NCI-H748 (cell line): ENCODE measurements at regions not wholly inside any gene's neighbourhood (a gene's known extent, or its start where the extent isn't known, plus 50 kb on each side); places are given as distances from the start of the nearest gene placed in this dataset.

Experiments used
- DNase-seq: peaks from one replicate; lab custom pipeline; 2025; ENCODE audit not compliant: unreplicated experiment; lab: John Stamatoyannopoulos, UW

GRCh38 chr13:26967119-26968038 is 204.2 kb downstream of the USP12 start:
- DNase-seq: no peak

DNA sequence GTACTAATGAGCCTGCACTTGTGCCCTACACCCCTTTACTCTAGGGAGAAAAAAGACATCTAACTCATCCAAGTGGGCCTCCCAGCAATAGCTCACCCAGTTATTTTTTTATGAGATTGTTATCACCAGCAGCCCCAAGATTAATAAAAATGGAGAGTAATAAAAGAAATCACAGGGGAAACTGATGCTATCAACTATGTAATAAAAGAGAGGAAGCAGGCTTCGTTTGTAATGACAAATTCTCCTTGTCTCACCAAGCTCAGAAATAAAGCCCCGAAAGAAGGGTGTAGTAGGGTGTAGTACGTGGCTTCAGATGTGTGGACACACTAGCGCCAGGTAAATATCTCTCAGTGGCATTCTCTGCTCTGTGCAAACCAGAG is 204.9 kb downstream of the USP12 start:
- no peak for DNase-seq

GRCh38 chr13:26965952-26966700 is 205.5 kb downstream of the USP12 start:
- DNase-seq: peak; percentile 94

GRCh38 chr13:26964278-26965250 is 204.0 kb upstream of the GPR12 start:
- peak; percentile 80 for DNase-seq

DNA sequence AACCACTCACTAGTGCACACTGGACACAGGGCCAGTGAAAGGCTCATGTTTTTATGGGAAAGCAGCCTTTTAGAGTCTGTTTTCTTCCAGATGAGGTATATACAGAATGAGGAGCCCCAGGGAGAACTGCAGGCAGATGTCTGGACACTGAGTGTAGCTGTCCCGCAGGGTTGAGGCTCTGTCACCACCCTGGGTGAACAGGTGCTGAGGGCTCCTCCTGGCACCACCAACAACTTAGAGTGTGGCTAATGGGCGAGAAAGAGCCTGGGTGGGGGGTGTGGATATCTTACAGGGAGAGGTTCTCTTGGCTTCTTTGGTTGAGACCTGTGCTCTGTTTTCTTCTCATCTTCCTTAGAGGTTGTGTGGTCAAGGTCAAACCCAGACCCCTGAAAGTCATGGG is 202.1 kb upstream of the GPR12 start:
- DNase-seq: no peak

DNA sequence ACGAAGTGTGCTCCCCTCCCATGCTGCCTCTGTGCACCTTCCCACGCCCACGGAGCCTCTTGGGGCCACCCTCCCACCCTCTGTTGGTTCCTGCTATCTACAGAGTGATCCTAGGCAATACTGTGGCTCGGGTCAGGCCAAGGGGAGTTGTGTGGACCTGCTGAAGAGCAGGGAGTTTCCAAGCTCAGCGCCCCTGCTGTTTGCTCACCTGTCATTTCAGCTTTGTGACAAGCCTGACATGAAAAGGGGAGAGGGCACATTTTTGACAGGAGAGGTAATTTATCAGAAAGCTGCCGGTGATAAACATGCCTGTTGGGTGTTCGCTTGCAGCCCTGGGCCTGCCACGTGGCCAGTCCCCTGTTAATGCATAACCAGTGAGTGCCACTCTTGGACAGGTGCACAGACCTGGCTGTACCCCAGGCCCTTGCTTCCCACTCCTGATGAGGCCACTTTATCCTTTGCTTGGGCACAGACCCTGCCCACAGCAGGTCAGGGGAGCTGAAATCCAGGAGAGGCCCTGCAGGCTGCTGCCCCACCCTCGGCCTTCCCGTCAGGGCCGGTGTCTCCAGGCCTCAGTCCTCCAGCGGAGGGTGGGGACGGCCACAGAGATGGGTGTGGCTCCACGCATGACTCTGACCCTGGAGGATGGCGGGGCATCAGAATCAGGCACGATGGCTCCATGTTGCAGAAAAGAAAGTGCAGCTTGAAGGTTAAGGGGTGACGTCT is 201.5 kb upstream of the GPR12 start:
- peak; percentile 96 for DNase-seq

GRCh38 chr13:26957182-26957581 is 196.6 kb upstream of the GPR12 start:
- DNase-seq: no peak

DNA sequence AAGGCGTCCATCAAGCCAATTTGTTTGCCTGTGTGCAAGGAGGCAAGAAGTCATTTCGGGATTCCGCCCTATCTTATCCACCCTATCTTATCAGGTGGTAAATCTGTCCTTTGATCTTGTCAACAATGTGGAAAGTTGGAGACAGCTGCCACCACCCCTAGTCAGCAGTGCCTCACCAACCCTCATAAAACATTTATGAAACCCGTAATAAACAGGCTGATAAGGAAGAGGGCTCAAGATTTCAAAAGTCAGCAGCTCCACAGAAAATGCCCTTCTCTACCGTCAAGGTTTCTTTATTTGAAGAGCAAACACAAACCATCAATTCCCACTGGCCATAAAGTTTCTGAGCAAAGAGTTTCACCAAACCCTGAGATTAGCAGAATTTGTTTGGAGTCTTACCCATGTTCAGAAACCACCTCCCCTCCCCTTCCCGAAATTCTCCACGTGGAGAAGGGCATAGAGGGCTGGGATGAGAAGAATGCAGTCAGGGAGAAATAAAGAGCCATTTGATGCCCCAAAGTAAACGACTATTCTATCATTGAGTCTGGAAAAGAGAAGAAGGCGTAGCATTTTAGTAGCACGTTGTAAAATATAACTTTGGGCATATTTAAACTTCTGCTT is 196.0 kb upstream of the GPR12 start:
- no peak for DNase-seq

DNA sequence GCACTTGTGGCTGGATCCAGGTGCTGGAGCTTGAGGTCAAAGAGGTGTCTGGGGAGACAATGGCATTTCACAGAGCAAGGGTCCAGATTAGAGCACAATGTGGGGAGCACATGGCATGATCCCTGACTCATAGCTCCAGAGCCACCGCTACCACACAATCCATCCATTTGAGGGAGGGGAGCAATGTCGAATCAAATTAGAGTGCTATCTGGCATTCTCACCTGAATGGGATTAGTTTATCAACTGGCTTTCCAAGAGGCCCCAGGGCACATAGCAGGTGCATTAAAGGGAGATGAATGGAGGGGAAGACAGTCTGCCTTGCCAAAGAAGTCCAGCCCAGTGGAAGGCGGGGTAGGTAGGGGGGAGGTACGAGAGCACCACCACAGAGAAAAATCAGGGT is 194.4 kb upstream of the GPR12 start:
- no peak for DNase-seq

GRCh38 chr13:26953291-26953690 is 192.7 kb upstream of the GPR12 start:
- no peak for DNase-seq

GRCh38 chr13:26952551-26953143 is 192.1 kb upstream of the GPR12 start:
- DNase-seq: no peak

DNA sequence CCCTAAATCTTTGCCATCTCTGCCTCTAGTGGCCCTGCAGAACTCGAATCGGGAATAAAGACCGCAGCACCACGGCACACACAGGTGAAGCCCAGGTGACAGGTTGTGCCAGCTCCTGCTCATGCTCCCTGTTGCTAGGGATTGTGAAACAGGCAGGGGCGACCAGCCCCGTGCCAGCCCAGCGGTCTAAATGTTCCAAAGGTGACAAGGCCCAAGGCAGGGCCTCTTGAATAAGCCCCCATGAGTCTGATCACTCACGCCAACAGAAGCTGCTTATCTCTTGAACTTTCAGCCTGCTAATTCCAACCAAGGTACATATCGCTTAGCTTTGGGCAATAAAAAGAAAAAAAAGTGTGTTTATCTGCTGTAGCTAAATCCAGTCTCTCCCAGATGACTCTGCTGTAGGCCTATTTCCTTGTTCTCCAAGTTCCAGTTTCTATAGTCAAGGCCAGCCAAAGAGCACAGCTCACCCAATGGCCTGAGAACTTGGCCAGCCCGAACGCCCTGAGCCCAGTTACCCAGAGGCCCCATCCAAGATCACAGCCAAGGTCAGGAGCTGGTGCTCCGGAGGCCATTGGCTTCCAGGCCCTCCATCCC is 191.1 kb upstream of the GPR12 start:
- DNase-seq: no peak

GRCh38 chr13:26950968-26951367 is 190.4 kb upstream of the GPR12 start:
- no peak for DNase-seq

DNA sequence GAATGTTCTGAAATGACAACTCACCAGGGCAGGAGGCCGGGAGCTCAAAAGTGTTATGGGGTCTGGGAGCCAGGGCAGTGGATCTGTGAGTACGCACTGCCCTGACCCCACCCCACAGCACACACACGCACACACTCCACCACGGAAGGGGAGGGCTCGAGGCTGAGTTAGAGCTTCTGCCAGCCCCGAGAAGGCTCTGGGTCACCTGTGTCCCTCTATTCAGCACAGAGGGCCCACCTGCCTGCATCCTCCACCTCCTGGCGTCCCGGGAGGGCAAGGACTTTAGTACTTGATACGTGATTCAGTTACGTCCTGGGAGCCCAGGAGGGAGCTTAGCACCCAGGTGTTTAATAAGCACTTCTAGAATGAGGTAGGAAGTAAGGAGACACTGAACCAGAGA is 190.0 kb upstream of the GPR12 start:
- DNase-seq: no peak

- peak; percentile 76 for DNase-seq
Observed at GRCh38 chr13:26949701-26950502, 189.3 kb upstream of the GPR12 start.

DNA sequence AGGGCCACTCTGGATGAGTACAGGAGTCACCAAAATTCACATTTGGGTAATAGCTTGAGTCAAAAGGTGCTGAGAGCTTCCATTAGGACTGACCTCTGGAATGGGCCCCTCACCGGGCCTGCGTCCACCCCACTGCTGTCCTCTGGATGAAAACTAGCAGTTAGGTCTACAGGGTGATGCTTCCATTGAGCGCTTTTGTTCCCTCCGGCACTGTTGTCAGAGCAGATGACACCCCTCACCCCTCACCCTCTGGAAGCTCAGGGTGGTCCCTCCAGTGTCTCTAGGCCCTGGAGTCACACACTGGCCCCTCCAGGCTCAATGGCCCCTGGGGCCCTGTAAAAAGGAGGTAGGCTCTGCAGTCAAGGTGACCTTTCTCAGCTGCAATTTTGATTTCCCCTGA is 187.8 kb upstream of the GPR12 start:
- no peak for DNase-seq

DNA sequence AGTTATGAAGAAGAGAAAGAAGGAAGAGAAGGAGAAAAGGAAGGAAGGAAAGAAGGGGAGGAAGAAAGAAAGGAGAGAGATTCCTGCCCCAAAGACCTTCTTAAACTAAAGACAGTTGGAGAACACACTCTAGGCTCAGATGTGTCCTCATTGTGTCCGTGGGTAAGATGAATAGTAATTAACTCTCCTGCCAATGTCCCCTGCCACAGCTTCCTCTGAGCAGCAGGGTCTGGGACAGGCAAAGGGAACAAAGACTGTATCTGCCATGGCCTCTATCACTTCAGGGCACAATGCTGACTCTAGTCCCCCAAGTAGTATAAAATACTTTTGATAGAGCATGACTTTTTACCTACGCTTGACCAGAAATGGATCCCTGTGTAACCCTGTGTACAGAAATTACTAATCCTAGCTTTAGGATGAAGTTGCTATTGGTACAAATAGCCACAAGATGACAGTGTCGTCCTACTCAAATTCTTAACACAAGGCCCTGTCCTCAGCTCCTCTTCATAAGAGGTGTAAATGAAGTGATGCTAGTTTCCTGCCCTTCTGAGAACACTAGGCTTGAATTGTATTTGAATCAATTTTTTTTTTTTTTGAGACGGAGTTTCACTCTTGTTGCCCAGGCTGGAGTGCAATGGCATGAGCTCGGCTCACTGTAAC is 186.2 kb upstream of the GPR12 start:
- peak; percentile 89 for DNase-seq

GRCh38 chr13:26943748-26944147 is 183.2 kb upstream of the GPR12 start:
- DNase-seq: no peak
